Panc1 (cell line): ENCODE measurements at regions not wholly inside any gene's neighbourhood (a gene's known extent, or its start where the extent isn't known, plus 50 kb on each side); places are given as distances from the start of the nearest gene placed in this dataset.

Experiments
- ATAC-seq: fragments of 200-7000 bp; cut with Tn5 transposase; 2 replicates; pipeline ENCODE4 v1.9.1; 2020; ENCODE audit warnings: mild to moderate bottlenecking, moderate library complexity
- BruUV-seq: library from RNA; stranded (reverse); fragments of 400-500 nt; replicated peaks from 2 replicates; lab custom pipeline; 2021; lab: Mats Ljungman, UMichigan
- CTCF ChIA-PET: fragments of 300-600 bp; sonication (Branson Sonifier 250); formaldehyde crosslinking; loops from one replicate; lab custom pipeline; 2022; ENCODE audit warnings: antibody characterized with exemption; lab: Charles Lee
- POLR2A ChIA-PET: fragments of 300-600 bp; sonication (Branson Sonifier 250); formaldehyde crosslinking; loops from one replicate; lab custom pipeline; 2022; ENCODE audit warnings: antibody characterized with exemption; lab: Charles Lee
- DNase-seq: peaks from one replicate; pipeline ENCODE4 v3.0.0-alpha.2; 2010; ENCODE audit warnings: low read depth, low spot score
- H3K27ac ChIP-seq: 2 replicates; pipeline ENCODE4 v1.5.1; 2011; ENCODE audit warnings: mild to moderate bottlenecking, low read length, inconsistent platforms
- H3K27me3 ChIP-seq: fragments of 200-500 bp; sonication (Bioruptor generic); 2 replicates; pipeline ENCODE4 v1.6.0; 2014; ENCODE audit warnings: low read length, inconsistent platforms; ENCODE audit not compliant: control insufficient read depth, insufficient read depth
- H3K36me3 ChIP-seq: fragments of 200-500 bp; sonication (Bioruptor generic); 2 replicates; pipeline ENCODE4 v1.5.1; 2014; ENCODE audit warnings: inconsistent platforms, mild to moderate bottlenecking, low read length, moderate library complexity; ENCODE audit not compliant: control insufficient read depth, insufficient read depth
- H3K4me1 ChIP-seq: 2 replicates; pipeline ENCODE4 v1.5.1; 2011; ENCODE audit warnings: inconsistent platforms, mild to moderate bottlenecking, low read length, moderate library complexity; ENCODE audit not compliant: control insufficient read depth, insufficient read depth
- H3K4me3 ChIP-seq, 2 experiments: 2 replicates each; pipeline ENCODE4 v1.5.1; 2011 to 2012; ENCODE audit warnings: low read depth in 2 of 2, low read length in 2 of 2, mild to moderate bottlenecking in 2 of 2, inconsistent platforms in 1 of 2, moderate library complexity in 1 of 2
- H3K9me3 ChIP-seq: fragments of 200-500 bp; sonication (Bioruptor generic); 2 replicates; pipeline ENCODE4 v1.5.1; 2014; ENCODE audit warnings: low read depth, mild to moderate bottlenecking, inconsistent platforms, low read length, moderate library complexity; ENCODE audit not compliant: control insufficient read depth, insufficient read depth
- CTCF ChIP-seq: fragments of 450-650 bp; IDR thresholded peaks from 2 replicates; pipeline ENCODE4 v1.5.1; 2017; ENCODE audit warnings: mild to moderate bottlenecking
- POLR2AphosphoS5 ChIP-seq: IDR thresholded peaks from 2 replicates; pipeline ENCODE4 v1.6.1; 2012; ENCODE audit warnings: mild to moderate bottlenecking, low read depth, low read length, moderate library complexity
- REST ChIP-seq, 2 experiments: IDR thresholded peaks; 2 replicates each; pipeline ENCODE4 v1.6.1; 2011 to 2012; ENCODE audit warnings: low read depth in 2 of 2, control low read depth in 1 of 2, low read length in 1 of 2, mild to moderate bottlenecking in 1 of 2, moderate library complexity in 1 of 2; ENCODE audit not compliant: insufficient read depth in 1 of 2
- SIN3A ChIP-seq: IDR thresholded peaks from 2 replicates; pipeline ENCODE4 v1.6.1; 2012; ENCODE audit warnings: low read depth, mild to moderate bottlenecking, low read length, moderate library complexity, borderline replicate concordance; ENCODE audit not compliant: insufficient read depth
- TCF7L2 ChIP-seq: IDR thresholded peaks from 2 replicates; pipeline ENCODE4 v1.6.1; 2011; ENCODE audit warnings: mild to moderate bottlenecking, low read depth, low read length, inconsistent platforms
- in situ Hi-C: cut with HindIII; loops from 2 replicates; pipeline ENCODE4 v1.10.0; 2016; ENCODE audit warnings: low sequenced_read_pairs, low pct_unique_long_range_greater_than_20kb
- intact Hi-C: fragments of 100-400 bp; cut with micrococcal nuclease; formaldehyde crosslinking; loops from one replicate; pipeline ENCODE4 v1.10.0; 2022; ENCODE audit not compliant: unreplicated experiment

GRCh38 chr14:52185178-52185577, 82.3 kb upstream of the PTGDR start:
- no peak for TF ChIP-seq REST (IDR thresholded peaks at IDR 0.05; ENCODE audit: insufficient read depth in 1 of 2, low read depth in 2 of 2, low read length in 1 of 2)
- no peak for TF ChIP-seq CTCF
- no peak for TF ChIP-seq SIN3A
- TF ChIP-seq TCF7L2, result no peak
- in situ Hi-C loops, result no loop called here
- Histone ChIP-seq H3K4me3 (no peak overlapping the region), H3K27me3 (peaks cover 2% of the 10 kb centered on the region), H3K9me3 (no peaks in the 10 kb centered on the region), H3K4me1 (no peaks in the 10 kb centered on the region), H3K36me3 (no peaks in the 10 kb centered on the region), H3K27ac (no peak overlapping the region)
- no TSS peak for BruUV-seq
- ATAC-seq (no peak), DNase-seq (no peak)
- CTCF ChIA-PET, result no interaction called here
- POLR2A ChIA-PET, result no interaction called here
- intact Hi-C loops, result no loop called here

GRCh38 chr14:52182853-52183252, 84.6 kb upstream of the PTGDR start:
- ChIA-PET POLR2A (no interaction called here), CTCF (no interaction called here)
- H3K4me3 ChIP-seq, result no peak overlapping the region
- no TSS peak for BruUV-seq
- ATAC-seq, result no peak
- H3K4me1 ChIP-seq, result no peaks in the 10 kb centered on the region
- DNase-seq, result no peak
- in situ Hi-C loops, result no loop called here
- intact Hi-C loops, result no loop called here
- no peaks in the 10 kb centered on the region for H3K27me3 ChIP-seq
- H3K36me3 ChIP-seq, result no peaks in the 10 kb centered on the region
- no peak for TF ChIP-seq CTCF
- no peak for TF ChIP-seq POLR2AphosphoS5
- no peak for TF ChIP-seq REST (IDR thresholded peaks at IDR 0.05; ENCODE audit: insufficient read depth in 1 of 2, low read depth in 2 of 2, low read length in 1 of 2)
- TF ChIP-seq TCF7L2, result no peak
- no peak for TF ChIP-seq SIN3A
- H3K27ac ChIP-seq, result no peak overlapping the region
- no peaks in the 10 kb centered on the region for H3K9me3 ChIP-seq
